ENCODE measurements at regions not wholly inside any gene's neighbourhood (a gene's known extent, or its start where the extent isn't known, plus 50 kb on each side); places are given as distances from the start of the nearest gene placed in this dataset.
"Not testable (repeated sequence)": the region's sequence is repeated elsewhere in the genome, so short reads cannot be mapped to it uniquely, and the experiment has no call there.

- no peak for DNase-seq
Observed at GRCh38 chr19:20482721-20483120, 82.9 kb downstream of the ZNF737 start.

DNA sequence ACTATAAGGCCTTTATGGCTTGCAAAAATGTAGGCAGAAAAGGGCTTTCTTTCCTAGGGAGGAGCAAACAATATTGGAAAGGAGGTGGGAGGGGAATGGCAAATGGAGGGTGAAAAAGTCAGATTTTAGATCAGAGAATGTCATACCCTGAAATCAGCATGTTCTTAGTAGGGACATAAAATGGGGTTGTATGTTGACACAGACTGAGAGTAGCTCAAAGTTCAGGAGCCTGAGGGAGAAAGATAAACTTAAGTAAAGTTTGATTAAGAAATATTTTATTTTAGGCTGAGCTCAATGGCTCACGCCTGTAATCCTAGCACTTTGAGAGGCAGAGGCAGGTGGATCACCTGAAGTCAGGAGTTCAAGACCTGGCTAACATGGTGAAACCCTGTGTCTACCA lies 83.8 kb downstream of the ZNF737 start:
- DNase-seq: no peak

GRCh38 chr19:20479483-20479882 lies 86.1 kb downstream of the ZNF737 start:
- DNase-seq: no peak

- DNase-seq: no peak
Observed at GRCh38 chr19:20478936-20479335, 86.6 kb downstream of the ZNF737 start.

DNA sequence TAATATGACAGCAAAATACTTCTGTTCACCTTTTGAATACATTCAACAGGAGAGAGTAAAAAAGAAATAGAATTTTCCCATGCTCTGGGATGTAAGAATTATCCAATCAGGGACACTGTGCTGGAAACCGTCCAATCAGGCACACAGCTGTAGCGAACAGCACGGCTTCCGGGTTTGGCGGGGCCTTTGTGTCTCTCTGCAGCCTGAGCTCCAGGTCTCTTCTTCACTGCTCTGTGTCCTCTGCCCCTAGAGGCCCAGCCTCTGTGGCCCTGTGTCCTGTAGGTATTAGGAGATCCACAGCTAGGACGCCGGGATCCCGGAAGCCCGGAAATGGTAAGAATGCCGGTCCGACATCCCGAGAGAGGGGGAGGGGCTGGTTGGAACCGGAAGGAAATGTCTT lies 92.7 kb downstream of the ZNF737 start:
- no peak for DNase-seq

GRCh38 chr19:20471431-20471830 lies 94.2 kb downstream of the ZNF737 start:
- no peak for DNase-seq

GRCh38 chr19:20470345-20471135 lies 95.0 kb downstream of the ZNF737 start:
- no peak for DNase-seq

- DNase-seq: not testable (repeated sequence)
Observed at GRCh38 chr19:20466638-20466990, 99.0 kb downstream of the ZNF737 start.

DNA sequence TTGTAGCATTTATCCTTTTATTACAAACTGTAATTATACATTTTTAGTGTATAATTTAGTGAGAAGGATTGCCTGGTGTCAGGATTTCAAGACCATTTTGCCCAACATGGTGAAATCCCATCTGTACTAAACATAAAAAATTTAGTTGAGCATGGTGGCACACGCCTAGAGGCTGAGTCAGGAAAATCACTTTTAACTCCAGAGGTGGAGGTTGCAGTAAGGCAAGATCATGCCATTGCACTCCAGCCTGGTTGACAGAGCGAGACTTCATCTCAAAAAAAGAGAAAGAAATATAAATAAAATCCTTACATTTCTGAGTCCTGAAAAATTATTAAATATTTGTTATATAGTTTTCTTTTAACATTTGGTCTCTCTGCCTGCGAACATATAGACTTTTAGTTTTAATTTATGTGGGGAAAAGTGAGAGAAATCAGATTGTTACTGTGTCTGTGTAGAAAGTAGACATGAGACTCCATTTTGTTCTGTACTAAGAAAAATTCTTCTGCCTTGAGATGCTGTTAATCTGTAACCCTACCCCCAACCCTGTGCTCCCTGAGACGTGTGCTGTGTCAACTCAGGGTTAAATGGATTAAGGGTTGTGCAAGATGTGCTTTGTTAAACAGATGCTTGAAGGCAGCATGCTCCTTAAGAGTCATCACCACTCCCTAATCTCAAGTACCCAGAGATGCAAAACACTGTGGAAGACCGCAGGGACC lies 99.5 kb downstream of the ZNF737 start:
- not testable (repeated sequence) for DNase-seq

DNA sequence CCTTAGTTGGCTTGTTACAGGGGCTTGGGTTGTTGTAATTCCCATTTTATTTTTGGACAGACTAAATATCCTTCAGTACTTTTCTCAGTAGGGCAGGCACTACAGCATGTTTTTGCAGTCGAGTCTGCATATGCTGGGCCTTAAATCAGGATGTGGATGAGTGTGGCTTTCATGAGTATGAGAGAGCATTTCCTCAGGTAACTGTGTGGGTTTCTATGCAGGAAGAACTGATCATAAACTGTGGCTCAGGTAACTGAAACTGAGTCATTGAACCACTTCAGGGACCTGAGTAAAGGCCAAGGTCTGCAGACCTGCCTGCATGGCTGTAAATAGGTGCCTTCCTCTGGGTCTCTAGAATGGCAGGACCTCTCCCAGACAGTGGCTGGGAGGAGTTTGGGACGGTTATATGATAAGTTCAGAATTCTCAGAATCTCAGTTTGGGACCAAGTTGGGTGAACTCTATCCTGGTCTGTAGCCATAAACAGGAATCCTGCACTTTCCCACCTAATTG lies 112.1 kb downstream of the ZNF737 start:
- no peak for DNase-seq

DNA sequence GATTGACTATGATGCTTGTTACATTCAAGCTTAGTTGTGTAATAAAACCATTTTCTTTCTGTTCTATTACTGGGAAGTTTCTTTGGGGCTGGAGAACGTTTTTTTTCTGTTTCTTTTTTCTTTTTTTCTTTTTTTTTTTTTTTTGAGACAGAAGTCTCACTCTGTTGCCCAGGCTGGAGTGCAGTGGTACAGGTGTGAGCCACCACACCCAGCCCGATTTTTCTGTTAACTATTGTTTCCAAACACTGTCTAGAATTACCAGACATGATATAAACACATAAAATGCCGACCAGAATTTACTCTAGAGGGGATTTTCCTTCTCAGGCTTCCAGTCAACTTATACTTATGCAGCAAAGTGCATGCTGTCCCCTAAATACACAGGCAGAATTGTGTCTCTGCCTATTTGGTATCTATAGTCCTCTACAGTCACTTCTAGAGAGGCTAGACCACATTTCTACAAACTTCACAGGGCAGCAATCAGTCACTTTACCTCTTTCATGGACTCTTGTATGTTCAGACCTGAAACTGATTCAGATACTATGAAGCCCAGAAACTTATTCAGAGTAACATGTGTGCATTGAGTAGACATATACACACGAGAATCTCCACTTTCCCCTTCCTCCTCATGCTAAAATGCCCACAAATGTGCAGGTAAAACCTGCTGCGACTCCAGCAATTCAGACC lies 121.2 kb downstream of the ZNF737 start:
- no peak for DNase-seq

DNA sequence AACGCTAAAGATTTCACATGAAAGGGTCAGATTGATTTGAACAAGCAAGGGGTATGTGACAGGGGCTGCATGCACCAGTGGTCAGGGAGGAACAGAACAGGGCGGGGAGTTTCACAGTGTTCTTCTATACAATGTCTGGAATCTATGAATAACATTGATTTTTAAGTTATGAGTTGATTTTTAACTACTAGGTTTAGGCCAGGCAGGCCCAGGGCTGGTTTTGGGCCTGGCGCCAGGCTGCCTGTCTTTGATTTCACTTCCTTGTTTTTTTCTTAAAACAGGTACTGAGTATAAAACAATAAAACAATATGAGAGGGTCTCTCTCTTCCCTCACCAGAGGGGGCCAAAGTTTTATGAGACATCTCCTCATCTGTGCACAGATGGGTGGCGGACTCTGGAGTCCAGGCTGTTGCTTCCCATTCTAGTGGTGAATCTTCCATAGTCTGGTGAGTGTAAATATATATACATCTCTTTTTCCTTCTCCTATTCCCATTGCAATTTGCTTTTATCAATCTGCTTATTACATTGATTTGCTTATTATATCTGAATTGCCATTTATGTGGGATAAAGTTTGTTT lies 133.2 kb downstream of the ZNF737 start:
- not testable (repeated sequence) for DNase-seq

DNA sequence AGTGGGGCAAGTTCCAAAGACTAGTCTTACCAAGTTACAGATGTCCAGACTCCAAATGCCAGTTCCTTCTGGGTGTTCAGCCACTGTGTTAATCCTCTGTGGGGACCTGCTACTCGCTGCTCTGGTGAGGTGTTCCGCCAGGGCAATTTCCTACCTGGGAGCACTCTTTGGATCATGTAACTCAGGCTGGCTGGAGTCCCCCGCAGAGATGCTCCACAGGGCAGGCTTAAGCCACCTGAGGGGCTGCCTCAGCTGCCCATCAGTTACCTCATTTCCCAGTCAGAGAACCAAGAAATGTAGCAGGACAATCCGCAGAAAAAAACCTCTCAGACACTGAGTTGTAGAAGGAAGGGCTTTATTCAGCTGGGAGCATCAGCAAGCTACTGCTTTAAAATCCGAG lies 133.8 kb downstream of the ZNF737 start:
- no peak for DNase-seq

DNA sequence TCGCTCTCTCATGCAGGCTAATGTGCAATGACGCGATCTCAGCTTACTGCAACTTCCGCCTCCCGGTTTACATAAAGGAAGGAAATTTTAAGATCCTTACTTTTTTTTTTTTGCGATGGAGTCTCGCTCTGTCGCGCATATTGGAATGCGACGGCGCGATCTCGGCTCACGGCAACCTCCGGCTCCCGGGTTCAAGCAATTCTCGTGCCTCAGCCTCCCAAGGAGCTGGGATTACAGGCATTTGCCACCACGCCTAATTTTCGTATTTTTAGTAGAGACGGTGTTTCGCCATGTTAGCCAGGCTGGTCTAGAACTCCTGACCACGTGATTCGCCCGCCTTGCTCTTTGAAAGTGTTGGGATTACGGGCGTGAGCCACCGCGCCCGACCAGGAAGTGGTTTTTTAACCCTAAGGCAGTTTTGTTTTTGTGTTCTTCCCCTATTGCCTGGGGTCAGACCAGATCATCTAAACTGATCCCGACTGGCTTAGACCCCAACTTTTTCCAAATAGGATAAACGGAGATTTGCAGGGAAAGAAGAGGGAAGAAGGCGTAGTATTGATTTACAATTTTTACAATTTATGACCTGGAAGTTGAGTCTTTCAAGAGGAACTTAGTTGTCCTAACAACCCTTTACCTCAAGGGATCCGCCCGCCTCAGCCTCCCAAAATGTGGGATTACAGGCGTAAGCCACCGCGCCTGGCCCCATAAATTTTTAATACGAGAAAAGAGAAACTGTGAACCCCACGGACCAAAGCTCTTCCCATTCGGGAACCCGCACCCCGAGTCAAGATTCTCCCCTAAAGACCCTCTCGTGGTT lies 142.0 kb downstream of the ZNF737 start:
- DNase-seq: peak in 10 of 14 donors; percentile 1 to 47 (median 24)

GRCh38 chr19:20422216-20423205 lies 143.1 kb downstream of the ZNF737 start:
- peak in 4 of 14 donors; percentile 1 to 23 (median 16) for DNase-seq

GRCh38 chr19:20416661-20417060 lies 148.9 kb downstream of the ZNF737 start:
- DNase-seq: no peak

GRCh38 chr19:20414120-20414519 lies 151.5 kb downstream of the ZNF737 start:
- DNase-seq: no peak

- no peak for DNase-seq
Observed at GRCh38 chr19:20413705-20414104, 151.9 kb downstream of the ZNF737 start.

DNA sequence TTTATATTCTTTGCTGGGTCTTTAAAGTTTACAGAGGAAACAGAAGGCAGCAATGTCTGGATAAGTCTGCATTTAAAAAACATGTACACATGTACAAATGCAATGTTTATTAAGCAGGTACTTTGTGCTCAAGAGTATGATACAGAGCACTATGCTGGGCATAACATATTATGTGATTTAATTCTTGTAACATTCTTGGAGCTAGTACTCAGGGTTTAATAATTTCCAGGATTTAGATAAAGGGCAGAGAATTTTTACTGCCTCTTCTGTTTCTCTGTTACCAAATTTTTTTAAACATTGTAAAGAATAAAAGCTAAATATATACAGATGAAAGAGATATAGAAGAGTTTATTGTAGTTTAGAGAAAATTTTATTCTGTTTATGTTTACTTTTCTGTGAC lies 152.7 kb downstream of the ZNF737 start:
- DNase-seq: no peak

DNA sequence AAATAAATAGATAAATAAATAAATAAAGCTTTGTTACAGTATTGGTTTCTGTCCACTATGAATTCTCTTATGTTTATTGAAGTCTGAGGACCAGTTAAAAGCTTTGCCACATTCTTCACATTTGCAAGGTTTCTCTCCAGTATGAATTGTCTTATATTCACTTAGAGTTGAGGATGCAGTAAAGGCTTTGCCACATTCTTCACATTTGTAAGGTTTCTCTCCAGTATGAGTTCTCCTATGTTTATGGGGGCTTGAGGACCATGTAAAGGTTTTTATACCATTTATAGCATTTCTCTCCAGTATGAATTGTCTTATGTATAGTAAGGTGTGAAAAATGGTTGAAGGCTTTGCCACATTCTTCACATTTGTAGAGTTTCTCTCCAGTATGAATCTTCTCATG lies 168.3 kb downstream of the ZNF737 start:
- DNase-seq: no peak

Data from C1 segment of cervical spinal cord (tissue), 14 donors.